Retinal pigment epithelial cell (primary cell): ENCODE measurements at regions not wholly inside any gene's neighbourhood (a gene's known extent, or its start where the extent isn't known, plus 50 kb on each side); places are given as distances from the start of the nearest gene placed in this dataset.

Source experiments
- DNase-seq: peaks from one replicate; pipeline ENCODE4 v3.0.0-alpha.2; 2010; ENCODE audit warnings: low read depth
- H3K4me3 ChIP-seq: 2 replicates; pipeline ENCODE4 v1.5.1; 2011; ENCODE audit warnings: mild to moderate bottlenecking, low read length, control low read depth, moderate library complexity
- TF ChIP-seq, protein P1 (sequence below): conservative IDR thresholded peaks from 2 replicates; pipeline ENCODE4 v1.5.1; 2011; ENCODE audit warnings: low read depth, low read length, control low read depth, inconsistent platforms

- H3K4me3 ChIP-seq, result no peak overlapping the region
- TF ChIP-seq, protein P1, sequence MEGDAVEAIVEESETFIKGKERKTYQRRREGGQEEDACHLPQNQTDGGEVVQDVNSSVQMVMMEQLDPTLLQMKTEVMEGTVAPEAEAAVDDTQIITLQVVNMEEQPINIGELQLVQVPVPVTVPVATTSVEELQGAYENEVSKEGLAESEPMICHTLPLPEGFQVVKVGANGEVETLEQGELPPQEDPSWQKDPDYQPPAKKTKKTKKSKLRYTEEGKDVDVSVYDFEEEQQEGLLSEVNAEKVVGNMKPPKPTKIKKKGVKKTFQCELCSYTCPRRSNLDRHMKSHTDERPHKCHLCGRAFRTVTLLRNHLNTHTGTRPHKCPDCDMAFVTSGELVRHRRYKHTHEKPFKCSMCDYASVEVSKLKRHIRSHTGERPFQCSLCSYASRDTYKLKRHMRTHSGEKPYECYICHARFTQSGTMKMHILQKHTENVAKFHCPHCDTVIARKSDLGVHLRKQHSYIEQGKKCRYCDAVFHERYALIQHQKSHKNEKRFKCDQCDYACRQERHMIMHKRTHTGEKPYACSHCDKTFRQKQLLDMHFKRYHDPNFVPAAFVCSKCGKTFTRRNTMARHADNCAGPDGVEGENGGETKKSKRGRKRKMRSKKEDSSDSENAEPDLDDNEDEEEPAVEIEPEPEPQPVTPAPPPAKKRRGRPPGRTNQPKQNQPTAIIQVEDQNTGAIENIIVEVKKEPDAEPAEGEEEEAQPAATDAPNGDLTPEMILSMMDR, result no peak
- no peak for DNase-seq
Measured at GRCh38 chr9:73665253-73665652, 513.6 kb downstream of the ANXA1 start.

GRCh38 chr9:73667749-73668148, 516.1 kb downstream of the ANXA1 start:
- no peak overlapping the region for H3K4me3 ChIP-seq
- no peak for DNase-seq
- TF ChIP-seq, protein P1, result peak; percentile 7

DNA sequence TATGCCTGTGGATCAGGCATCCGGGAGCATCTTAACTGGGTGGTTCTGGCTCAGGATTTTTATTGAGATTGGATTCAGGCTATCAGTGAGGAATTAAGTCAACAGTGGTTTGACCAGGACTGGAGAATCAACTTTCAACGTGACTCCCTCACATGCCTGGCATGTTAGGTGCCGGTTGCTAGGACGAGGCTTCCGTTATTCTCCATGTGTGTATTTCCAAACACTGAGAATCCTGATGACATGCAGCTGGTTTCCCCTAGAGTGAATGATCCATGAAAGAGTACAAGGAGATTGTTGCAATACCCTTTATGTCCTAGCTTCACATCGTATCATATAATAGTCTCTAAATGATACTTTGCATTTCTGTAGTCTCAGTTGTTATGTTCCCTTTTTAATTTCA, 529.2 kb downstream of the ANXA1 start:
- no peak overlapping the region for H3K4me3 ChIP-seq
- DNase-seq, result no peak
- TF ChIP-seq, protein P1, result no peak

- DNase-seq, result no peak
- H3K4me3 ChIP-seq, result no peak overlapping the region
- TF ChIP-seq, protein P1, result no peak
Measured at GRCh38 chr9:73682789-73683188, 531.1 kb downstream of the ANXA1 start.

DNA sequence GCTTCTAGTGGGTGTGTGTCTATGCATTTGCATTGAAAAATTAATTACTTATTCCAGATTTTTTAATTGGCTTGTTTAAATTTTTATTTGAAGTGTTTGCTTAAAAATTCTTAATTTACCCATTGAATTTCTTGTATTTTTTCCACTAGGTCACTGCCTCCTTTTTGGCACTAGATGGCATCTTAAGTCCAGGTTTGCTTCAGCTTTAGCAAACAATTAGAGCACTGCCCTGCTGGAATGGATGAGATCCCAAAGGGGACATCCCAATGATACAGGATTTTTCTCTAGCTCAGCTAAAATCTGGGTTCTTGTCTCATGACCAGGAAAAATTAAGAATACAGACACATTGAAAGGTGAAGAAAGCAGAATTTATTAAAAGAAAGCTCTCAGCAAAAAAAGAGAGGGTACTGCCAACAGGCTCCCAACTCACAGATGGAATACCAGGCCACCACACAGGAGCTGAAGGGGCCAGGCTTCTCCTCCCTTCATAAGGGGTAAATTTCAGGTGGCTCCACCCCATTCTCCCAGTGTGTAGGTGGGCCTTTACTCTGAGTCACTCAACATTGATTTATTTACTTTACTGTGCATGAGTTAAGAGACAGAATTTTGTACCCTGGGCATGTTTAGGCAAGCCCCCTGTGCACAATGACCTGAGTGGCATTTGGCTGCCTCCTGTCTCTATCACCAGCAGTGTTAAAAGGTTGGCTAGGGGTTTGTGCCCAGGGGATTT, 532.4 kb downstream of the ANXA1 start:
- DNase-seq, result no peak
- H3K4me3 ChIP-seq, result no peak overlapping the region
- TF ChIP-seq, protein P1, result peak; percentile 72

GRCh38 chr9:73684601-73685000, 532.9 kb downstream of the ANXA1 start:
- no peak for DNase-seq
- no peak overlapping the region for H3K4me3 ChIP-seq
- TF ChIP-seq, protein P1, result no peak

GRCh38 chr9:73685786-73686185, 534.1 kb downstream of the ANXA1 start:
- no peak for DNase-seq
- no peak overlapping the region for H3K4me3 ChIP-seq
- TF ChIP-seq, protein P1, result no peak
